Adrenal gland (tissue), 9 donors: ENCODE measurements at regions not wholly inside any gene's neighbourhood (a gene's known extent, or its start where the extent isn't known, plus 50 kb on each side); places are given as distances from the start of the nearest gene placed in this dataset.

Experiments used
- DNase-seq, 7 donors: peaks; one replicate each; pipeline ENCODE4 v3.0.0-alpha.2; 2019 to 2020
- H3K27ac ChIP-seq, 5 donors: fragments of 200-600 bp; sonication (generic) in 4 of 5; 1 replicate in 3 of 5; 2 replicates in 2 of 5; pipeline versions ENCODE4 v1.5.1 to v1.8.0; 2016 to 2020; ENCODE audit warnings: mild to moderate bottlenecking in 1 of 5
- H3K27me3 ChIP-seq: fragments of 200-600 bp; 2 replicates; pipeline ENCODE4 v1.8.0; 2021
- H3K36me3 ChIP-seq, 2 donors: fragments of 200-600 bp; replicated peaks in 1 of 2; 1 replicate in 1 of 2; 2 replicates in 1 of 2; pipeline versions ENCODE4 v1.5.1 to v1.8.0; 2018 to 2022
- H3K4me1 ChIP-seq, 2 donors: fragments of 200-600 bp; replicated peaks in 1 of 2; 1 replicate in 1 of 2; 2 replicates in 1 of 2; pipeline versions ENCODE4 v1.5.1 to v1.8.0; 2018 to 2021
- H3K4me3 ChIP-seq, 4 donors: fragments of 200-600 bp; sonication (generic) in 3 of 4; one replicate each; pipeline ENCODE4 v1.5.1; 2016 to 2018
- H3K9me3 ChIP-seq, 3 donors: fragments of 200-600 bp; sonication (generic) in 1 of 3; replicated peaks in 1 of 3; 1 replicate in 2 of 3; 2 replicates in 1 of 3; pipeline versions ENCODE4 v1.5.1 to v1.8.0; 2016 to 2021
- POLR2A ChIP-seq, 2 donors: fragments of 450-650 bp; IDR thresholded peaks; one replicate each; pipeline ENCODE4 v1.6.1; 2017; ENCODE audit warnings: antibody characterized with exemption in 2 of 2, mild to moderate bottlenecking in 2 of 2, moderate library complexity in 1 of 2
- WGBS, 4 donors: extraction: QIAGEN DNeasy Blood & Tissue Kit in 2 of 4; methylation state at CpG; one replicate each; pipeline versions ENCODE4 v1.1.5 to v1.1.7; 2013 to 2017; 5-methylcytosine and 5-hydroxymethylcytosine counted together
- intact Hi-C, 2 donors: fragments of 100-400 bp; cut with DNase I; formaldehyde crosslinking; loops; one replicate each; pipeline versions ENCODE4 v1.14.1 to v1.15.0; 2022 to 2023
- TF ChIP-seq, protein P1 (sequence below), 6 experiments: fragments of 450-650 bp in 4 of 6; fragments of 200-600 bp in 2 of 6; sonication (generic) in 1 of 6; IDR thresholded peaks; 1 replicate in 5 of 6; 2 replicates in 1 of 6; pipeline versions ENCODE4 v1.5.1 to v1.8.0; 2016 to 2021; ENCODE audit warnings: antibody characterized with exemption in 6 of 6, mild to moderate bottlenecking in 2 of 6, moderate library complexity in 1 of 6
- donor health status: healthy with polysubstance abuse.
- donor health status: Bipolar disorder and iron deficiency.
- donor health status: DM: yes; HTN: yes; CAD: no.
- donor health status: DM: no; HTN: no; CAD: no.
- donor health status: DM: no; HTN: no; CAD: no.

- Histone ChIP-seq H3K27me3 (no peaks in the 10 kb centered on the region), H3K27ac (no peak overlapping the region), H3K9me3 (no peaks in the 10 kb centered on the region), H3K4me1 (no peaks in the 10 kb centered on the region), H3K36me3 (no peaks in the 10 kb centered on the region), H3K4me3 (no peak overlapping the region)
- no peak for DNase-seq
- TF ChIP-seq, protein P1, sequence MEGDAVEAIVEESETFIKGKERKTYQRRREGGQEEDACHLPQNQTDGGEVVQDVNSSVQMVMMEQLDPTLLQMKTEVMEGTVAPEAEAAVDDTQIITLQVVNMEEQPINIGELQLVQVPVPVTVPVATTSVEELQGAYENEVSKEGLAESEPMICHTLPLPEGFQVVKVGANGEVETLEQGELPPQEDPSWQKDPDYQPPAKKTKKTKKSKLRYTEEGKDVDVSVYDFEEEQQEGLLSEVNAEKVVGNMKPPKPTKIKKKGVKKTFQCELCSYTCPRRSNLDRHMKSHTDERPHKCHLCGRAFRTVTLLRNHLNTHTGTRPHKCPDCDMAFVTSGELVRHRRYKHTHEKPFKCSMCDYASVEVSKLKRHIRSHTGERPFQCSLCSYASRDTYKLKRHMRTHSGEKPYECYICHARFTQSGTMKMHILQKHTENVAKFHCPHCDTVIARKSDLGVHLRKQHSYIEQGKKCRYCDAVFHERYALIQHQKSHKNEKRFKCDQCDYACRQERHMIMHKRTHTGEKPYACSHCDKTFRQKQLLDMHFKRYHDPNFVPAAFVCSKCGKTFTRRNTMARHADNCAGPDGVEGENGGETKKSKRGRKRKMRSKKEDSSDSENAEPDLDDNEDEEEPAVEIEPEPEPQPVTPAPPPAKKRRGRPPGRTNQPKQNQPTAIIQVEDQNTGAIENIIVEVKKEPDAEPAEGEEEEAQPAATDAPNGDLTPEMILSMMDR (IDR thresholded peaks at IDR 0.05), result no peak
- no peak for TF ChIP-seq POLR2A (IDR thresholded peaks at IDR 0.05)
- intact Hi-C loops, result no loop called here
- 51 to 78% (median 74%) methylated on average over 2 of the region's 2 CpGs for WGBS, 4 donors
Measured at GRCh38 chr13:97696921-97697320, 256.6 kb upstream of the IPO5 start.

- no peaks in the 10 kb centered on the region for H3K9me3 ChIP-seq
- WGBS, 4 donors, result 67 to 74% (median 69%) methylated on average over 6 of the region's 6 CpGs
- no peaks in the 10 kb centered on the region for H3K36me3 ChIP-seq
- intact Hi-C loops, result no loop called here
- H3K4me3 ChIP-seq, result no peak overlapping the region
- H3K4me1 ChIP-seq, result no peaks in the 10 kb centered on the region
- no peak for TF ChIP-seq POLR2A (IDR thresholded peaks at IDR 0.05)
- TF ChIP-seq, protein P1 (IDR thresholded peaks at IDR 0.05), result no peak
- no peak overlapping the region for H3K27ac ChIP-seq
- DNase-seq, result no peak
- no peaks in the 10 kb centered on the region for H3K27me3 ChIP-seq
Measured at GRCh38 chr13:97700306-97700848, 253.1 kb upstream of the IPO5 start.

DNA sequence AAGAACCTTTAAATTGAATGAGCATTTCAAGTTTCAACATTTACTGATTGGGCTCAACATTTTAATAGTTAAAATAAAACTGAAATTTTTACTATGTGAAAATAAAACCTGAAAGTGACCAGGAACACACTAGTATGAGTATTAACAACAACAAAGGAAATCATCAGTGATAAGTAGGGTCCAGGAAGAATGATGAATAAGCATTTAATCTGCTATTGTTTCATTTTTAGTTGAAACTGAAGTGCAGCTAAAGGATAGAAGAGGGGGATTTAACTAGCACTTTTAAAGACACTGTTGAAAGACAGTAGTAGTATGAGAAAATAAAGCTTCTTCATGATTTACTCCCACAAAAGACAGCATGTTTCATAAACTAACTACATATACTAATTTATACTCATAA, 250.9 kb upstream of the IPO5 start:
- no peak for DNase-seq
- intact Hi-C loops, result no loop called here
- H3K27me3 ChIP-seq, result no peaks in the 10 kb centered on the region
- no peak overlapping the region for H3K4me3 ChIP-seq
- no peaks in the 10 kb centered on the region for H3K9me3 ChIP-seq
- no peak for TF ChIP-seq POLR2A (IDR thresholded peaks at IDR 0.05)
- TF ChIP-seq, protein P1 (IDR thresholded peaks at IDR 0.05), result no peak
- H3K4me1 ChIP-seq, result no peaks in the 10 kb centered on the region
- H3K36me3 ChIP-seq, result no peaks in the 10 kb centered on the region
- no peak overlapping the region for H3K27ac ChIP-seq

- TF ChIP-seq POLR2A (IDR thresholded peaks at IDR 0.05), result no peak
- TF ChIP-seq, protein P1 (IDR thresholded peaks at IDR 0.05), result no peak
- Histone ChIP-seq H3K4me1 (no peaks in the 10 kb centered on the region), H3K27me3 (no peaks in the 10 kb centered on the region), H3K9me3 (no peaks in the 10 kb centered on the region), H3K4me3 (no peak overlapping the region), H3K27ac (no peak overlapping the region), H3K36me3 (no peaks in the 10 kb centered on the region)
- intact Hi-C loops, result no loop called here
- WGBS, 4 donors, result 54 to 78% (median 56%) methylated on average over 1 of the region's 1 CpG
- DNase-seq, result no peak
Measured at GRCh38 chr13:97710797-97711196, 242.7 kb upstream of the IPO5 start.
